K562 (cell line): ENCODE measurements at regions not wholly inside any gene's neighbourhood (a gene's known extent, or its start where the extent isn't known, plus 50 kb on each side); places are given as distances from the start of the nearest gene placed in this dataset.

Experiments used
- PHF20 ChIP-seq: fragments of 450-650 bp; IDR thresholded peaks from 2 replicates; pipeline ENCODE4 v1.6.1; 2018; ENCODE audit not compliant: partially characterized antibody
- TEAD4 ChIP-seq, 2 experiments: sonication (generic) in 1 of 2; formaldehyde crosslinking in 1 of 2; IDR thresholded peaks; 2 replicates each; pipeline versions ENCODE4 v1.6.1 to v1.8.0; 2012 to 2022; ENCODE audit warnings: borderline replicate concordance in 1 of 2, inconsistent platforms in 1 of 2, low read length in 1 of 2, mild to moderate bottlenecking in 1 of 2, missing genetic modification reagents in 1 of 2
- TF ChIP-seq, protein P1 (sequence below): fragments of 450-650 bp; IDR thresholded peaks from 2 replicates; pipeline ENCODE4 v1.6.1; 2016; ENCODE audit warnings: mild to moderate bottlenecking, moderate library complexity
- TF ChIP-seq, protein P2 (sequence below): sonication (generic); formaldehyde crosslinking; IDR thresholded peaks from 2 replicates; pipeline ENCODE4 v1.8.1; 2023; ENCODE audit warnings: mild to moderate bottlenecking, missing genetic modification reagents

DNA sequence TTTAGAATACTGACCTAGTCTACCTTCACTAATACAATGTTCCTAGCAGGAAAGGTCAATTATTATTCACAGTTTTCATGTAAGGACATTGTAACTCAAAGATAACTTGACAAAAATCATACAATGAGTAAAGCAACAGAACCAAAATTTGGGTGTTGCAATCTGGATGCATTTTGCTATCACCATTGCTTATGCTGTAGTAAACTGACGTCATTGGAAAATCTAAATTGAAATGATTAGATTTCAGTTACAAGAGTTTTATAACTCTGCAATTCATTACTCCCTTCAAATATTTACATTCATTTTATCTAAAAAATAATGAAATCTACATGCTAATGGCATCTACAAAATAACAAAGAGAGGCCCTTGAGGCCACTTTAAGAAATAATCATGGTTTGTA is 147.0 kb downstream of the TENT5A start (continued):
- TF ChIP-seq, protein P1, sequence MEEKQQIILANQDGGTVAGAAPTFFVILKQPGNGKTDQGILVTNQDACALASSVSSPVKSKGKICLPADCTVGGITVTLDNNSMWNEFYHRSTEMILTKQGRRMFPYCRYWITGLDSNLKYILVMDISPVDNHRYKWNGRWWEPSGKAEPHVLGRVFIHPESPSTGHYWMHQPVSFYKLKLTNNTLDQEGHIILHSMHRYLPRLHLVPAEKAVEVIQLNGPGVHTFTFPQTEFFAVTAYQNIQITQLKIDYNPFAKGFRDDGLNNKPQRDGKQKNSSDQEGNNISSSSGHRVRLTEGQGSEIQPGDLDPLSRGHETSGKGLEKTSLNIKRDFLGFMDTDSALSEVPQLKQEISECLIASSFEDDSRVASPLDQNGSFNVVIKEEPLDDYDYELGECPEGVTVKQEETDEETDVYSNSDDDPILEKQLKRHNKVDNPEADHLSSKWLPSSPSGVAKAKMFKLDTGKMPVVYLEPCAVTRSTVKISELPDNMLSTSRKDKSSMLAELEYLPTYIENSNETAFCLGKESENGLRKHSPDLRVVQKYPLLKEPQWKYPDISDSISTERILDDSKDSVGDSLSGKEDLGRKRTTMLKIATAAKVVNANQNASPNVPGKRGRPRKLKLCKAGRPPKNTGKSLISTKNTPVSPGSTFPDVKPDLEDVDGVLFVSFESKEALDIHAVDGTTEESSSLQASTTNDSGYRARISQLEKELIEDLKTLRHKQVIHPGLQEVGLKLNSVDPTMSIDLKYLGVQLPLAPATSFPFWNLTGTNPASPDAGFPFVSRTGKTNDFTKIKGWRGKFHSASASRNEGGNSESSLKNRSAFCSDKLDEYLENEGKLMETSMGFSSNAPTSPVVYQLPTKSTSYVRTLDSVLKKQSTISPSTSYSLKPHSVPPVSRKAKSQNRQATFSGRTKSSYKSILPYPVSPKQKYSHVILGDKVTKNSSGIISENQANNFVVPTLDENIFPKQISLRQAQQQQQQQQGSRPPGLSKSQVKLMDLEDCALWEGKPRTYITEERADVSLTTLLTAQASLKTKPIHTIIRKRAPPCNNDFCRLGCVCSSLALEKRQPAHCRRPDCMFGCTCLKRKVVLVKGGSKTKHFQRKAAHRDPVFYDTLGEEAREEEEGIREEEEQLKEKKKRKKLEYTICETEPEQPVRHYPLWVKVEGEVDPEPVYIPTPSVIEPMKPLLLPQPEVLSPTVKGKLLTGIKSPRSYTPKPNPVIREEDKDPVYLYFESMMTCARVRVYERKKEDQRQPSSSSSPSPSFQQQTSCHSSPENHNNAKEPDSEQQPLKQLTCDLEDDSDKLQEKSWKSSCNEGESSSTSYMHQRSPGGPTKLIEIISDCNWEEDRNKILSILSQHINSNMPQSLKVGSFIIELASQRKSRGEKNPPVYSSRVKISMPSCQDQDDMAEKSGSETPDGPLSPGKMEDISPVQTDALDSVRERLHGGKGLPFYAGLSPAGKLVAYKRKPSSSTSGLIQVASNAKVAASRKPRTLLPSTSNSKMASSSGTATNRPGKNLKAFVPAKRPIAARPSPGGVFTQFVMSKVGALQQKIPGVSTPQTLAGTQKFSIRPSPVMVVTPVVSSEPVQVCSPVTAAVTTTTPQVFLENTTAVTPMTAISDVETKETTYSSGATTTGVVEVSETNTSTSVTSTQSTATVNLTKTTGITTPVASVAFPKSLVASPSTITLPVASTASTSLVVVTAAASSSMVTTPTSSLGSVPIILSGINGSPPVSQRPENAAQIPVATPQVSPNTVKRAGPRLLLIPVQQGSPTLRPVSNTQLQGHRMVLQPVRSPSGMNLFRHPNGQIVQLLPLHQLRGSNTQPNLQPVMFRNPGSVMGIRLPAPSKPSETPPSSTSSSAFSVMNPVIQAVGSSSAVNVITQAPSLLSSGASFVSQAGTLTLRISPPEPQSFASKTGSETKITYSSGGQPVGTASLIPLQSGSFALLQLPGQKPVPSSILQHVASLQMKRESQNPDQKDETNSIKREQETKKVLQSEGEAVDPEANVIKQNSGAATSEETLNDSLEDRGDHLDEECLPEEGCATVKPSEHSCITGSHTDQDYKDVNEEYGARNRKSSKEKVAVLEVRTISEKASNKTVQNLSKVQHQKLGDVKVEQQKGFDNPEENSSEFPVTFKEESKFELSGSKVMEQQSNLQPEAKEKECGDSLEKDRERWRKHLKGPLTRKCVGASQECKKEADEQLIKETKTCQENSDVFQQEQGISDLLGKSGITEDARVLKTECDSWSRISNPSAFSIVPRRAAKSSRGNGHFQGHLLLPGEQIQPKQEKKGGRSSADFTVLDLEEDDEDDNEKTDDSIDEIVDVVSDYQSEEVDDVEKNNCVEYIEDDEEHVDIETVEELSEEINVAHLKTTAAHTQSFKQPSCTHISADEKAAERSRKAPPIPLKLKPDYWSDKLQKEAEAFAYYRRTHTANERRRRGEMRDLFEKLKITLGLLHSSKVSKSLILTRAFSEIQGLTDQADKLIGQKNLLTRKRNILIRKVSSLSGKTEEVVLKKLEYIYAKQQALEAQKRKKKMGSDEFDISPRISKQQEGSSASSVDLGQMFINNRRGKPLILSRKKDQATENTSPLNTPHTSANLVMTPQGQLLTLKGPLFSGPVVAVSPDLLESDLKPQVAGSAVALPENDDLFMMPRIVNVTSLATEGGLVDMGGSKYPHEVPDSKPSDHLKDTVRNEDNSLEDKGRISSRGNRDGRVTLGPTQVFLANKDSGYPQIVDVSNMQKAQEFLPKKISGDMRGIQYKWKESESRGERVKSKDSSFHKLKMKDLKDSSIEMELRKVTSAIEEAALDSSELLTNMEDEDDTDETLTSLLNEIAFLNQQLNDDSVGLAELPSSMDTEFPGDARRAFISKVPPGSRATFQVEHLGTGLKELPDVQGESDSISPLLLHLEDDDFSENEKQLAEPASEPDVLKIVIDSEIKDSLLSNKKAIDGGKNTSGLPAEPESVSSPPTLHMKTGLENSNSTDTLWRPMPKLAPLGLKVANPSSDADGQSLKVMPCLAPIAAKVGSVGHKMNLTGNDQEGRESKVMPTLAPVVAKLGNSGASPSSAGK = no peak
- TF ChIP-seq TEAD4 (IDR thresholded peaks at IDR 0.05; ENCODE audit: low read length) (no peak), TEAD4 (CRISPR knock-in tag; IDR thresholded peaks at IDR 0.05; ENCODE audit: borderline replicate concordance) (no peak), PHF20 (no peak)
- TF ChIP-seq, protein P2, sequence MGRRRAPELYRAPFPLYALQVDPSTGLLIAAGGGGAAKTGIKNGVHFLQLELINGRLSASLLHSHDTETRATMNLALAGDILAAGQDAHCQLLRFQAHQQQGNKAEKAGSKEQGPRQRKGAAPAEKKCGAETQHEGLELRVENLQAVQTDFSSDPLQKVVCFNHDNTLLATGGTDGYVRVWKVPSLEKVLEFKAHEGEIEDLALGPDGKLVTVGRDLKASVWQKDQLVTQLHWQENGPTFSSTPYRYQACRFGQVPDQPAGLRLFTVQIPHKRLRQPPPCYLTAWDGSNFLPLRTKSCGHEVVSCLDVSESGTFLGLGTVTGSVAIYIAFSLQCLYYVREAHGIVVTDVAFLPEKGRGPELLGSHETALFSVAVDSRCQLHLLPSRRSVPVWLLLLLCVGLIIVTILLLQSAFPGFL (CRISPR knock-in tag) = no peak
- TF ChIP-seq, all 486 proteins: peak for 0
